ENCODE measurements at regions not wholly inside any gene's neighbourhood (a gene's known extent, or its start where the extent isn't known, plus 50 kb on each side); places are given as distances from the start of the nearest gene placed in this dataset.

GRCh38 chr6:22418714-22419113 is 121.9 kb upstream of the PRL start:
- peaks cover 19% of the 10 kb centered on the region for H3K9me3 Mint-ChIP-seq (ENCODE audit: unreplicated experiment)
- H3K27me3 Mint-ChIP-seq (ENCODE audit: insufficient read depth, unreplicated experiment) = no peaks in the 10 kb centered on the region
- no peaks in the 10 kb centered on the region for H3K36me3 Mint-ChIP-seq (ENCODE audit: insufficient read depth, unreplicated experiment)
- POLR2A ChIA-PET = interaction anchor here (0.9 kb wide), 1 partner anchor 10 kb away, joined by 3 read pairs; no protein-coding TSS in a partner anchor
- TF ChIP-seq CTCF (IDR thresholded peaks at IDR 0.05; ENCODE audit: unreplicated experiment) = no peak
- intact Hi-C loops (cut with micrococcal nuclease) = no loop called here
- H3K4me1 Mint-ChIP-seq (ENCODE audit: insufficient read depth, unreplicated experiment) = peaks cover 4% of the 10 kb centered on the region
- DNase-seq (ENCODE audit: unreplicated experiment) = no peak
- CTCF ChIA-PET = no interaction called here
- no peak overlapping the region for H3K27ac Mint-ChIP-seq (ENCODE audit: low read depth, unreplicated experiment)
- no peak overlapping the region for H3K4me3 Mint-ChIP-seq (ENCODE audit: unreplicated experiment)
- BruUV-seq (replicated peaks) = no TSS peak

- no peak overlapping the region for H3K27ac Mint-ChIP-seq (ENCODE audit: low read depth, unreplicated experiment)
- ChIA-PET POLR2A (interaction anchor here (0.6 kb wide), 1 partner anchor 825 kb away, joined by 3 read pairs; no protein-coding TSS in a partner anchor), CTCF (no interaction called here)
- TF ChIP-seq CTCF (IDR thresholded peaks at IDR 0.05; ENCODE audit: unreplicated experiment) = no peak
- H3K9me3 Mint-ChIP-seq (ENCODE audit: unreplicated experiment) = peaks cover 19% of the 10 kb centered on the region
- intact Hi-C loops (cut with micrococcal nuclease) = no loop called here
- H3K4me3 Mint-ChIP-seq (ENCODE audit: unreplicated experiment) = no peak overlapping the region
- no peaks in the 10 kb centered on the region for H3K36me3 Mint-ChIP-seq (ENCODE audit: insufficient read depth, unreplicated experiment)
- H3K27me3 Mint-ChIP-seq (ENCODE audit: insufficient read depth, unreplicated experiment) = no peaks in the 10 kb centered on the region
- no TSS peak for BruUV-seq (replicated peaks)
- peaks cover 14% of the 10 kb centered on the region for H3K4me1 Mint-ChIP-seq (ENCODE audit: insufficient read depth, unreplicated experiment)
- peak; percentile 67 for DNase-seq (ENCODE audit: unreplicated experiment)
Observed at GRCh38 chr6:22421198-22421597, 124.4 kb upstream of the PRL start.

- TF ChIP-seq CTCF (IDR thresholded peaks at IDR 0.05; ENCODE audit: unreplicated experiment) = no peak
- peaks cover 19% of the 10 kb centered on the region for H3K9me3 Mint-ChIP-seq (ENCODE audit: unreplicated experiment)
- H3K27me3 Mint-ChIP-seq (ENCODE audit: insufficient read depth, unreplicated experiment) = no peaks in the 10 kb centered on the region
- peak overlapping the region; percentile 9 for H3K27ac Mint-ChIP-seq (ENCODE audit: low read depth, unreplicated experiment)
- no peak overlapping the region for H3K4me3 Mint-ChIP-seq (ENCODE audit: unreplicated experiment)
- CTCF ChIA-PET = no interaction called here
- peaks cover 14% of the 10 kb centered on the region for H3K4me1 Mint-ChIP-seq (ENCODE audit: insufficient read depth, unreplicated experiment)
- intact Hi-C loops (cut with micrococcal nuclease) = no loop called here
- BruUV-seq (replicated peaks) = no TSS peak
- POLR2A ChIA-PET = interaction anchor here (0.6 kb wide), 1 partner anchor 43 kb away, joined by 3 read pairs; no protein-coding TSS in a partner anchor
- H3K36me3 Mint-ChIP-seq (ENCODE audit: insufficient read depth, unreplicated experiment) = no peaks in the 10 kb centered on the region
- DNase-seq (ENCODE audit: unreplicated experiment) = peak; percentile 50
Observed at GRCh38 chr6:22424196-22424595, 127.4 kb upstream of the PRL start.

- no peak for TF ChIP-seq CTCF (IDR thresholded peaks at IDR 0.05; ENCODE audit: unreplicated experiment)
- Mint-ChIP-seq H3K4me3 (ENCODE audit: unreplicated experiment) (no peak overlapping the region), H3K9me3 (ENCODE audit: unreplicated experiment) (peaks cover 8% of the 10 kb centered on the region), H3K4me1 (ENCODE audit: insufficient read depth, unreplicated experiment) (peaks cover 12% of the 10 kb centered on the region), H3K27ac (ENCODE audit: low read depth, unreplicated experiment) (no peak overlapping the region), H3K36me3 (ENCODE audit: insufficient read depth, unreplicated experiment) (no peaks in the 10 kb centered on the region), H3K27me3 (ENCODE audit: insufficient read depth, unreplicated experiment) (no peaks in the 10 kb centered on the region)
- intact Hi-C loops (cut with micrococcal nuclease) = no loop called here
- no TSS peak for BruUV-seq (replicated peaks)
- no peak for DNase-seq (ENCODE audit: unreplicated experiment)
- CTCF ChIA-PET = no interaction called here
- POLR2A ChIA-PET = interaction anchor here (0.6 to 1.7 kb wide), 2 partner anchors 11 to 534 kb away, joined by 3 to 7 read pairs; no protein-coding TSS in a partner anchor
Observed at GRCh38 chr6:22432060-22432459, 135.2 kb upstream of the PRL start.

Measured in MCF 10A (cell line).